NCI-H345 (cell line): ENCODE measurements at regions not wholly inside any gene's neighbourhood (a gene's known extent, or its start where the extent isn't known, plus 50 kb on each side); places are given as distances from the start of the nearest gene placed in this dataset.
"Not testable (repeated sequence)": the region's sequence is repeated elsewhere in the genome, so short reads cannot be mapped to it uniquely, and the experiment has no call there.

Source experiments
- DNase-seq: peaks from one replicate; lab custom pipeline; 2025; lab: John Stamatoyannopoulos, UW

GRCh38 chr12:34303091-34303870 lies 281.0 kb downstream of the ALG10 start:
- no peak for DNase-seq

GRCh38 chr12:34304001-34304400 lies 281.7 kb downstream of the ALG10 start:
- DNase-seq, result no peak

GRCh38 chr12:34304546-34304945 lies 282.2 kb downstream of the ALG10 start:
- DNase-seq, result no peak

GRCh38 chr12:34305176-34305575 lies 282.9 kb downstream of the ALG10 start:
- DNase-seq, result no peak

GRCh38 chr12:34306133-34306830 lies 284.0 kb downstream of the ALG10 start:
- DNase-seq, result no peak

- not testable (repeated sequence) for DNase-seq
Measured at GRCh38 chr12:34309806-34310804, 287.8 kb downstream of the ALG10 start.

GRCh38 chr12:34311337-34311736 lies 289.0 kb downstream of the ALG10 start:
- no peak for DNase-seq

- DNase-seq, result no peak
Measured at GRCh38 chr12:34327671-34328070, 305.4 kb downstream of the ALG10 start.

GRCh38 chr12:34333337-34333736 lies 311.0 kb downstream of the ALG10 start:
- no peak for DNase-seq

- DNase-seq, result no peak
Measured at GRCh38 chr12:34334538-34334937, 312.2 kb downstream of the ALG10 start.

- DNase-seq, result no peak
Measured at GRCh38 chr12:34334953-34335743, 312.9 kb downstream of the ALG10 start.

- DNase-seq, result no peak
Measured at GRCh38 chr12:34335819-34336262, 313.5 kb downstream of the ALG10 start.

- no peak for DNase-seq
Measured at GRCh38 chr12:34336619-34337465, 314.5 kb downstream of the ALG10 start.

- DNase-seq, result no peak
Measured at GRCh38 chr12:34338751-34339150, 316.5 kb downstream of the ALG10 start.

- DNase-seq, result no peak
Measured at GRCh38 chr12:34339922-34340321, 317.6 kb downstream of the ALG10 start.

GRCh38 chr12:34340534-34341361 lies 318.5 kb downstream of the ALG10 start:
- no peak for DNase-seq

- DNase-seq, result no peak
Measured at GRCh38 chr12:34341362-34341733, 319.1 kb downstream of the ALG10 start.

GRCh38 chr12:34342048-34342447 lies 319.8 kb downstream of the ALG10 start:
- no peak for DNase-seq

GRCh38 chr12:34343345-34343744 lies 321.0 kb downstream of the ALG10 start:
- no peak for DNase-seq

GRCh38 chr12:34343766-34344165 lies 321.5 kb downstream of the ALG10 start:
- DNase-seq, result no peak
